ENCODE measurements at regions not wholly inside any gene's neighbourhood (a gene's known extent, or its start where the extent isn't known, plus 50 kb on each side); places are given as distances from the start of the nearest gene placed in this dataset.

- peaks cover 2% of the 10 kb centered on the region for H3K36me3 Mint-ChIP-seq (ENCODE audit: unreplicated experiment)
- H3K27me3 Mint-ChIP-seq (ENCODE audit: unreplicated experiment) = no peaks in the 10 kb centered on the region
- no peak overlapping the region for H3K27ac Mint-ChIP-seq (ENCODE audit: unreplicated experiment)
- peaks cover 3% of the 10 kb centered on the region for H3K4me1 Mint-ChIP-seq (ENCODE audit: unreplicated experiment)
- TF ChIP-seq CTCF (IDR thresholded peaks at IDR 0.05) = no peak
- no peak overlapping the region for H3K4me3 Mint-ChIP-seq (ENCODE audit: unreplicated experiment)
- no peak for DNase-seq (ENCODE audit: extremely low spot score, unreplicated experiment)
- H3K9me3 Mint-ChIP-seq (ENCODE audit: unreplicated experiment) = peaks cover 4% of the 10 kb centered on the region
Measured at GRCh38 chr3:178028933-178029332, 507.3 kb upstream of the KCNMB2 start.

DNA sequence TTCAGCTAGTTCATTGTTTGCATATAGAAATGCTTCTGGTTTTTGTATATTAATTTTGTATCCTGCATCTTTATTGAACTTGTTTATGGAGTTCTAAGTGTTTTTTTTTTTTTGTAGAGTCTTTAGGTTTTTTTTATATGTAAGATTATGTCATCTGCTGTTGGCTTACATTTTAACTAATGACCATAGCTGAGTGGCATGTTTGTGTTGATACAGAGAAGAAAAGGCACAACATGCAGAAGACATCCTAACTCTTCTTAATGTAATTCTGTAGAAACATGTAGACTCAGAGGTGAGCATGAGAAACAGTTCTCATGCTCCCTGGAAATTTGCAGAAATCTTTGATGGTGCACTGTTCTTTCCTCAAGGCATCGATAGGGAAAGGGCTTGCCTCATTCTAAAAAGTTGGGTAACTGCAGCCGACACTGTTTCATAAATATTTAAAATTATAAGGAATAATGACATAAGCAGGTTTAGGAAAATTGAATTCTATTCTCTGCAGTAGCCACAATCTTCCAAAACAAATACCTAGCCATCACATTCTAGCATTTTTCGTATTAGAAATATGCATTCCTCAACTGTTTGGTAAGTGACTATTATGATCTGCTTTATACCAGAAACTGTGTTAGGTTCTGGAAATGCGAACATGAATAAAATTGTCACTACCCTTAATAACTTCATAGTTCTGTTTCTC, 499.6 kb upstream of the KCNMB2 start:
- Mint-ChIP-seq H3K9me3 (ENCODE audit: unreplicated experiment) (peaks cover 10% of the 10 kb centered on the region), H3K27ac (ENCODE audit: unreplicated experiment) (peak overlapping the region; percentile 60), H3K4me3 (ENCODE audit: unreplicated experiment) (no peak overlapping the region), H3K36me3 (ENCODE audit: unreplicated experiment) (peaks cover 2% of the 10 kb centered on the region), H3K4me1 (ENCODE audit: unreplicated experiment) (peaks cover 29% of the 10 kb centered on the region), H3K27me3 (ENCODE audit: unreplicated experiment) (no peaks in the 10 kb centered on the region)
- no peak for TF ChIP-seq CTCF (IDR thresholded peaks at IDR 0.05)
- no peak for DNase-seq (ENCODE audit: extremely low spot score, unreplicated experiment)

- H3K36me3 Mint-ChIP-seq (ENCODE audit: unreplicated experiment) = peaks cover 2% of the 10 kb centered on the region
- TF ChIP-seq CTCF (IDR thresholded peaks at IDR 0.05) = no peak
Measured at GRCh38 chr3:178041931-178042330, 494.3 kb upstream of the KCNMB2 start.

DNA sequence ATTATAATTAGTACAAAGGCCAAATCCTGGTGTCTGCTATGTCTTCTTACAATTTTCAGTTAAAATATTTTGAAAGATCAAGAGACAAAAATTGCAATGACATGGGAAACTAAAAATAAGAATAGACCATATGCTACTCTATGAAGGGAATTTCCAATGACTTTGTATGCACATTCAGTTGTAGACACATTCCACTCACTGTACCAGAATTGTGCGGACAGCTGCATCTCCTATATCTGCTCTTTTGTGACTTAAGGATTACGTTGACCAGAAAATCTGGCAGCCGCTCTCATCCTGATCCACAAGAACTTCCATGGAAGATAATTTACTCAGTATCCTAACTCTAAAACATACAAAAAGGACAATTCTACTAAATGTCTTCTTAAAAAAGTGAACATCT, 493.9 kb upstream of the KCNMB2 start:
- peaks cover 7% of the 10 kb centered on the region for H3K4me1 Mint-ChIP-seq (ENCODE audit: unreplicated experiment)

More at GRCh38 chr3:178041931-178042330, 494.3 kb upstream of the KCNMB2 start:
- H3K9me3 Mint-ChIP-seq (ENCODE audit: unreplicated experiment) = peaks cover 4% of the 10 kb centered on the region
- H3K27ac Mint-ChIP-seq (ENCODE audit: unreplicated experiment) = no peak overlapping the region
- H3K27me3 Mint-ChIP-seq (ENCODE audit: unreplicated experiment) = no peaks in the 10 kb centered on the region
- DNase-seq (ENCODE audit: extremely low spot score, unreplicated experiment) = no peak
- no peak overlapping the region for H3K4me3 Mint-ChIP-seq (ENCODE audit: unreplicated experiment)
- H3K4me1 Mint-ChIP-seq (ENCODE audit: unreplicated experiment) = peaks cover 12% of the 10 kb centered on the region

DNA sequence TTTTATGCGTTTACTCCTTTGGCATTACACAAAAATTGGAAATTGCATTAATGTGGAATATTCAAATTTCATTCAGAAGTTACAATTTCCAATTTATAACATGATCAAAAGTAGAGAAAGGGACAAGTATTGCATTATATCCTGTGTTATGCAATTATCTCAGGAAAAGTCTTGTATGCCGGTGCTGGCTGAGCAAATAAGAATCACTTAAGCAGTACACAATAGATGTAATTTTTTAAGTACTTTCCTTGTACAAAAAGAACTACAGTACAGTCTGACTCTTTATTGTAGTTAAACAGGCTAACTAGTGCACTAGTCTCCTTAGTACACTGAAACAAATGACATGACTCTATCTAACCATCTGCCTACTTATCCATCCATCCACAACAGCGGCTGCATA, 493.2 kb upstream of the KCNMB2 start:
- Mint-ChIP-seq H3K36me3 (ENCODE audit: unreplicated experiment) (peaks cover 2% of the 10 kb centered on the region), H3K27me3 (ENCODE audit: unreplicated experiment) (no peaks in the 10 kb centered on the region), H3K27ac (ENCODE audit: unreplicated experiment) (no peak overlapping the region), H3K9me3 (ENCODE audit: unreplicated experiment) (peaks cover 4% of the 10 kb centered on the region), H3K4me1 (ENCODE audit: unreplicated experiment) (peaks cover under 1% of the 10 kb centered on the region), H3K4me3 (ENCODE audit: unreplicated experiment) (no peak overlapping the region)
- no peak for TF ChIP-seq CTCF (IDR thresholded peaks at IDR 0.05)
- no peak for DNase-seq (ENCODE audit: extremely low spot score, unreplicated experiment)

More for the DNA sequence above, 493.9 kb upstream of the KCNMB2 start:
- Mint-ChIP-seq H3K9me3 (ENCODE audit: unreplicated experiment) (peaks cover 4% of the 10 kb centered on the region), H3K27me3 (ENCODE audit: unreplicated experiment) (no peaks in the 10 kb centered on the region), H3K4me3 (ENCODE audit: unreplicated experiment) (no peak overlapping the region), H3K27ac (ENCODE audit: unreplicated experiment) (no peak overlapping the region), H3K36me3 (ENCODE audit: unreplicated experiment) (peaks cover 2% of the 10 kb centered on the region)
- TF ChIP-seq CTCF (IDR thresholded peaks at IDR 0.05) = no peak
- no peak for DNase-seq (ENCODE audit: extremely low spot score, unreplicated experiment)
